CD4-positive, alpha-beta memory T cell (primary cell): ENCODE measurements at regions not wholly inside any gene's neighbourhood (a gene's known extent, or its start where the extent isn't known, plus 50 kb on each side); places are given as distances from the start of the nearest gene placed in this dataset.
"Not testable (repeated sequence)": the region's sequence is repeated elsewhere in the genome, so short reads cannot be mapped to it uniquely, and the experiment has no call there.

ENCODE experiments used
- CTCF ChIA-PET: fragments of 350-600 bp; sonication (Branson Sonifier 250); formaldehyde crosslinking; loops from one replicate; lab custom pipeline; 2021; ENCODE audit warnings: inconsistent platforms; ENCODE audit not compliant: partially characterized antibody; lab: Charles Lee
- POLR2A ChIA-PET: fragments of 350-600 bp; sonication (Branson Sonifier 250); formaldehyde crosslinking; loops from one replicate; lab custom pipeline; 2021; ENCODE audit not compliant: partially characterized antibody; lab: Charles Lee
- DNase-seq, 5 donors: peaks; one replicate each; pipeline versions ENCODE4 v3.0.0 to v3.0.0-alpha.2; 2020 to 2022; ENCODE audit warnings: mixed read lengths in 1 of 5
- H3K27ac ChIP-seq: one replicate; pipeline ENCODE4 v1.7.0; 2013; ENCODE audit warnings: low read depth, low read length
- H3K27me3 ChIP-seq: 2 replicates; pipeline ENCODE4 v1.7.0; 2013; ENCODE audit warnings: mild to moderate bottlenecking, low read length, moderate library complexity; ENCODE audit not compliant: insufficient read depth
- H3K36me3 ChIP-seq: 2 replicates; pipeline ENCODE4 v1.7.0; 2013; ENCODE audit warnings: mild to moderate bottlenecking, low read length, moderate library complexity; ENCODE audit not compliant: insufficient read depth
- H3K4me1 ChIP-seq: 2 replicates; pipeline ENCODE4 v1.7.0; 2013; ENCODE audit warnings: mild to moderate bottlenecking, low read length, moderate library complexity; ENCODE audit not compliant: insufficient read depth
- H3K4me3 ChIP-seq, 2 donors: one replicate each; pipeline ENCODE4 v1.7.0; 2013; ENCODE audit warnings: low read length in 2 of 2, mild to moderate bottlenecking in 1 of 2
- H3K9me3 ChIP-seq, 2 donors: one replicate each; pipeline ENCODE4 v1.7.0; 2013; ENCODE audit warnings: low read length in 2 of 2, control low read depth in 1 of 2; ENCODE audit not compliant: control insufficient read depth in 1 of 2
- H3K27ac Mint-ChIP-seq, 7 donors: one replicate each; pipeline ENCODE4 v1.8.0; 2020 to 2021; ENCODE audit warnings: mixed read lengths in 7 of 7, mild to moderate bottlenecking in 6 of 7, inconsistent platforms in 3 of 7, moderate library complexity in 3 of 7
- H3K27me3 Mint-ChIP-seq, 2 donors: one replicate each; pipeline ENCODE4 v1.8.0; 2020 to 2021; ENCODE audit warnings: mixed read lengths in 2 of 2
- H3K36me3 Mint-ChIP-seq, 2 donors: one replicate each; pipeline ENCODE4 v1.8.0; 2020 to 2021; ENCODE audit warnings: mixed read lengths in 2 of 2, inconsistent platforms in 1 of 2, mild to moderate bottlenecking in 1 of 2
- H3K4me1 Mint-ChIP-seq, 4 donors: one replicate each; pipeline ENCODE4 v1.8.0; 2020 to 2021; ENCODE audit warnings: mixed read lengths in 4 of 4, mild to moderate bottlenecking in 1 of 4
- H3K4me3 Mint-ChIP-seq, 8 donors: one replicate each; pipeline ENCODE4 v1.8.0; 2020 to 2021; ENCODE audit warnings: mixed read lengths in 8 of 8, mild to moderate bottlenecking in 7 of 8, moderate library complexity in 6 of 8, inconsistent platforms in 3 of 8
- H3K9me3 Mint-ChIP-seq, 8 donors: one replicate each; pipeline ENCODE4 v1.8.0; 2020 to 2021; ENCODE audit warnings: mixed read lengths in 8 of 8, mild to moderate bottlenecking in 5 of 8, inconsistent platforms in 3 of 8, moderate library complexity in 1 of 8
- intact Hi-C: fragments of 100-400 bp; cut with micrococcal nuclease; formaldehyde crosslinking; loops from one replicate; pipeline ENCODE4 v1.15.1; 2023

DNA sequence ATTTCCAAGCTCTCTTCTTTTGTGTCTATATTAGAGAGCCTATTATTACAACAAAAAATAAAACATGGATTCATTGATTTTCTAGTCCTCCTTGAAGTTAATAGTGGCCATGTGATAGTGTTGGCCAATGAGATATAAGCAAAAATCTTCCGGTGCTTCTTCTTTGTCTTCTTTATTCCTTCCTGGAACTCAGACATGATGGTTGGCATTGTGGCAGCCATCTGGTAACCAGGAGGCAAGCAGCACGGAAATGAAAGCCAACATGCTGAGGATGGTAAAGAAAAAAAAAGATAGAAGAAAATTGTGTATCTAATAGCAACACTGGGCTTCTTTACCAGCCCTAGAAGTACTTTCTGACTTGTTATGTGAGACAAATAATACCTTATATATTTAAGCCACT is 50.8 kb upstream of the SEL1L start:
- H3K27ac ChIP-seq: no peak overlapping the region
- no peaks in the 10 kb centered on the region for H3K27me3 ChIP-seq
- peaks cover 0 to 5% (median 2%) of the 10 kb centered on the region in 8 donors for H3K9me3 Mint-ChIP-seq
- H3K27me3 Mint-ChIP-seq: peaks cover 3 to 6% of the 10 kb centered on the region in 2 donors
- DNase-seq: no peak
- intact Hi-C loops: no loop called here
- no peaks in the 10 kb centered on the region for H3K36me3 Mint-ChIP-seq
- H3K4me1 ChIP-seq: no peaks in the 10 kb centered on the region
- H3K36me3 ChIP-seq: no peaks in the 10 kb centered on the region
- POLR2A ChIA-PET: no interaction called here
- no peak overlapping the region for H3K4me3 Mint-ChIP-seq
- no peaks in the 10 kb centered on the region for H3K4me1 Mint-ChIP-seq
- CTCF ChIA-PET: no interaction called here
- no peaks in the 10 kb centered on the region for H3K9me3 ChIP-seq
- H3K4me3 ChIP-seq: no peak overlapping the region
- no peak overlapping the region for H3K27ac Mint-ChIP-seq

DNA sequence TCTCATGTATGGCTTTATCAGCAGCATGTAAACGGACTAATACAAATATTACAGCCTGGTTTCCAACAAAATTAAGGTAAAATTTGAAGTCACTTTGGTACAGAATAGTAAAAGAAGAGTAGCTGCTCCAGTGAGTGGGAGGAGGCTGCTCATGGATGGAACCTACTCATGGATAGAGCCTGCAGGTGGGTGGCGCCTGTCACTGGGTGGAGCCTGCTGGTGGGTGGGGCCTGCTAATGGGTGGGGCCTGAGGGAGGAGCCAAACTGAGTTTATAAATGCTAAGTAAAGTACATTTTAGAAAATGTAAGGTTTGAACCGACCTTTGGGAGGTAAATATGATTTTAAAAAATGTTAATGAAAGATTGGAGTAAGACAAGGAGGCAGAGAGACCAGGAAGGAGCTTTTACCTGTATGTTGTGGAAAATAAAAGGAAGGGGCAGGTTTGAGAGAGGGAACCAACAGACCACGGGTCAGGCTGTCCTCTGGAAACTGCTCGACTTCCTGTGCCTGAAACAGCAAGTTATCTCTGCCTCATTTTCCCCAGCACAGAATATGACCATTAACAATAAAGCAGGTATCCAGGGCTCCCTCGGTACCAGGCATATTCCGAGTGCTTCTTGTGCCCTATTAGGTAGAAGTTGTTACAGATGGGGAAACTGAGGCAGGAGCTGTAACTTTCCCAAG is 55.9 kb upstream of the SEL1L start:
- Histone ChIP-seq H3K4me1 (no peaks in the 10 kb centered on the region), H3K9me3 (no peaks in the 10 kb centered on the region), H3K27me3 (no peaks in the 10 kb centered on the region), H3K36me3 (no peaks in the 10 kb centered on the region), H3K4me3 (no peak overlapping the region), H3K27ac (no peak overlapping the region)
- DNase-seq: no peak
- Mint-ChIP-seq H3K27ac (no peak overlapping the region), H3K9me3 (no peaks in the 10 kb centered on the region), H3K4me3 (no peak overlapping the region), H3K4me1 (no peaks in the 10 kb centered on the region), H3K27me3 (peaks cover 2 to 5% of the 10 kb centered on the region in 2 donors), H3K36me3 (no peaks in the 10 kb centered on the region)
- intact Hi-C loops: no loop called here
- POLR2A ChIA-PET: no interaction called here
- CTCF ChIA-PET: no interaction called here

GRCh38 chr14:81591266-81591665 is 57.6 kb upstream of the SEL1L start:
- H3K9me3 Mint-ChIP-seq: no peaks in the 10 kb centered on the region
- no peaks in the 10 kb centered on the region for H3K9me3 ChIP-seq
- no peaks in the 10 kb centered on the region for H3K4me1 Mint-ChIP-seq
- H3K36me3 Mint-ChIP-seq: no peaks in the 10 kb centered on the region
- H3K27ac ChIP-seq: no peak overlapping the region
- peaks cover 2 to 3% of the 10 kb centered on the region in 2 donors for H3K27me3 Mint-ChIP-seq
- no peak overlapping the region for H3K4me3 ChIP-seq
- no peak overlapping the region for H3K4me3 Mint-ChIP-seq
- no peaks in the 10 kb centered on the region for H3K36me3 ChIP-seq
- H3K27me3 ChIP-seq: no peaks in the 10 kb centered on the region
- H3K4me1 ChIP-seq: no peaks in the 10 kb centered on the region
- POLR2A ChIA-PET: no interaction called here
- CTCF ChIA-PET: no interaction called here
- intact Hi-C loops: no loop called here
- no peak overlapping the region for H3K27ac Mint-ChIP-seq
- no peak for DNase-seq

- no peak overlapping the region for H3K27ac ChIP-seq
- Mint-ChIP-seq H3K27ac (no peak overlapping the region), H3K9me3 (no peaks in the 10 kb centered on the region), H3K4me3 (no peak overlapping the region), H3K4me1 (no peaks in the 10 kb centered on the region), H3K27me3 (peaks cover 3 to 5% of the 10 kb centered on the region in 2 donors), H3K36me3 (no peaks in the 10 kb centered on the region)
- H3K36me3 ChIP-seq: no peaks in the 10 kb centered on the region
- no peak overlapping the region for H3K4me3 ChIP-seq
- no peaks in the 10 kb centered on the region for H3K4me1 ChIP-seq
- ChIA-PET CTCF (no interaction called here), POLR2A (no interaction called here)
- no peak for DNase-seq
- H3K27me3 ChIP-seq: no peaks in the 10 kb centered on the region
- intact Hi-C loops: no loop called here
- H3K9me3 ChIP-seq: no peaks in the 10 kb centered on the region
Measured at GRCh38 chr14:81594012-81594411, 60.4 kb upstream of the SEL1L start.

- intact Hi-C loops: no loop called here
- Mint-ChIP-seq H3K27ac (no peak overlapping the region), H3K4me1 (no peaks in the 10 kb centered on the region), H3K9me3 (peaks cover 0 to 3% (median 0%) of the 10 kb centered on the region in 8 donors), H3K36me3 (no peaks in the 10 kb centered on the region), H3K4me3 (no peak overlapping the region), H3K27me3 (peaks cover 9 to 23% of the 10 kb centered on the region in 2 donors)
- H3K4me3 ChIP-seq: no peak overlapping the region
- POLR2A ChIA-PET: no interaction called here
- DNase-seq: no peak
- no peak overlapping the region for H3K27ac ChIP-seq
- H3K36me3 ChIP-seq: no peaks in the 10 kb centered on the region
- H3K9me3 ChIP-seq: no peaks in the 10 kb centered on the region
- no peaks in the 10 kb centered on the region for H3K27me3 ChIP-seq
- CTCF ChIA-PET: no interaction called here
- H3K4me1 ChIP-seq: no peaks in the 10 kb centered on the region
Measured at GRCh38 chr14:81605660-81606059, 72.0 kb upstream of the SEL1L start.

- no peaks in the 10 kb centered on the region for H3K9me3 ChIP-seq
- no peaks in the 10 kb centered on the region for H3K27me3 ChIP-seq
- no peak overlapping the region for H3K4me3 Mint-ChIP-seq
- no peak overlapping the region for H3K4me3 ChIP-seq
- H3K27me3 Mint-ChIP-seq: peaks cover 8 to 16% of the 10 kb centered on the region in 2 donors
- no peak overlapping the region for H3K27ac ChIP-seq
- H3K9me3 Mint-ChIP-seq: peaks cover 0 to 1% (median 0%) of the 10 kb centered on the region in 8 donors
- intact Hi-C loops: no loop called here
- no peaks in the 10 kb centered on the region for H3K4me1 ChIP-seq
- H3K27ac Mint-ChIP-seq: no peak overlapping the region
- ChIA-PET POLR2A (no interaction called here), CTCF (no interaction called here)
- H3K4me1 Mint-ChIP-seq: no peaks in the 10 kb centered on the region
- DNase-seq: no peak
- no peaks in the 10 kb centered on the region for H3K36me3 Mint-ChIP-seq
- H3K36me3 ChIP-seq: no peaks in the 10 kb centered on the region
Measured at GRCh38 chr14:81613341-81614045, 79.8 kb upstream of the SEL1L start.

- H3K27ac ChIP-seq, H3K9me3 Mint-ChIP-seq, H3K9me3 ChIP-seq, H3K4me1 ChIP-seq, H3K27me3 ChIP-seq, DNase-seq, H3K4me1 Mint-ChIP-seq, H3K36me3 Mint-ChIP-seq, H3K4me3 Mint-ChIP-seq, POLR2A ChIA-PET, intact Hi-C loops, H3K27ac Mint-ChIP-seq, H3K4me3 ChIP-seq, H3K36me3 ChIP-seq, CTCF ChIA-PET: not testable (repeated sequence)
- H3K27me3 Mint-ChIP-seq: peaks cover 7 to 10% of the 10 kb centered on the region in 2 donors
Measured at GRCh38 chr14:81614302-81614701, 80.6 kb upstream of the SEL1L start.
